ENCODE measurements at regions not wholly inside any gene's neighbourhood (a gene's known extent, or its start where the extent isn't known, plus 50 kb on each side); places are given as distances from the start of the nearest gene placed in this dataset.

DNA sequence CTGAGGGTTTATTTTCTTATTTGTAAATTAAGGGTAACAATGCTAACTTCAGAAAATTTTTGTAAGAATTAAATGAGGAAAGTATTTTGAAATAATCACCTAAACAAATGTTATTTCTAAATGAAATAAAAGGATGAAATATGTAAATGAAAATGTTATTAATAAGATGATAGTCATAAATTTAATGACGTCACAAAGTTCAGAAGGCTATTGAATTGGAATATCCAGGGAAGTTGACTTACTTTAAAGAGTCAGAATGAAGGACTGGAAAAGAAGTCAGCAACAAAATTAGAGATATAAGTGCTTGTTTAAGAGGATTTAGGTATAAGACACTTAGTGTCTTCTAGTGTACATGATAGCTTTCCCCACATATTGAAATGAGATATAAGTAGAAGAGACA is 732.6 kb upstream of the CDH7 start (continued):
- no peak for TF ChIP-seq ARNT (IDR thresholded peaks at IDR 0.05)
- TF ChIP-seq, protein P1, sequence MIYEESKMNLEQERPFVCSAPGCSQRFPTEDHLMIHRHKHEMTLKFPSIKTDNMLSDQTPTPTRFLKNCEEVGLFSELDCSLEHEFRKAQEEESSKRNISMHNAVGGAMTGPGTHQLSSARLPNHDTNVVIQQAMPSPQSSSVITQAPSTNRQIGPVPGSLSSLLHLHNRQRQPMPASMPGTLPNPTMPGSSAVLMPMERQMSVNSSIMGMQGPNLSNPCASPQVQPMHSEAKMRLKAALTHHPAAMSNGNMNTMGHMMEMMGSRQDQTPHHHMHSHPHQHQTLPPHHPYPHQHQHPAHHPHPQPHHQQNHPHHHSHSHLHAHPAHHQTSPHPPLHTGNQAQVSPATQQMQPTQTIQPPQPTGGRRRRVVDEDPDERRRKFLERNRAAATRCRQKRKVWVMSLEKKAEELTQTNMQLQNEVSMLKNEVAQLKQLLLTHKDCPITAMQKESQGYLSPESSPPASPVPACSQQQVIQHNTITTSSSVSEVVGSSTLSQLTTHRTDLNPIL (CRISPR knock-in tag; IDR thresholded peaks at IDR 0.05), result no peak
- TF ChIP-seq EHMT2 (IDR thresholded peaks at IDR 0.05), result no peak
- TF ChIP-seq ZNF324 (CRISPR knock-in tag; IDR thresholded peaks at IDR 0.05), result no peak
- TF ChIP-seq SMAD2 (IDR thresholded peaks at IDR 0.05; ENCODE audit: low read depth, low read length), result no peak

DNA sequence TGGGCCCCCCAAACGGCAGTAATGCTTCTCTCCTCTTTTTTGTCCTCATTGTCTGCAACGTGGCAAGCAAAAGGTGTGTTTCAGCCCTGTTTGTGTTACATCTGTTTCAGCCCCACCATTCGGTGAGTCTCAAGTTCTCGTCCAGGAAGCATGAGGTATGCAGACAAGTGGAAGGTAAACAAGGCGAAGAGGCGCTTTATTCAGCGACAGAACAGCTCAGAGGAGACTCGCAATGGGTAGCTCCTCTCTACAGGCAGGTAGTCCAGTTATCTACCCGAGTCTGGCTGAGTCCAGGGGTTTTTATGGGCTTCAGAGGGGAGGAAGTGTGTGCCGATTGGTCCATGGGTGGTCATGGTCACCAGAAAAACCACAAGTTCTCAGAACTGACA is 733.4 kb upstream of the CDH7 start:
- no peak for DNase-seq (ENCODE audit: extremely low read depth in 1 of 4, low spot score in 3 of 4)
- POLR2A ChIA-PET, result no interaction called here
- Histone ChIP-seq H2AFZ (ENCODE audit: low read depth, low read length) (no peak overlapping the region), H3K4me1 (replicated peaks in 1 of 2; ENCODE audit: control insufficient read depth in 2 of 2, insufficient read depth in 2 of 2, low read length in 2 of 2) (no peaks in the 10 kb centered on the region), H3K36me3 (ENCODE audit: control insufficient read depth, insufficient read depth, low read length) (no peaks in the 10 kb centered on the region), H4K20me1 (replicated peaks; ENCODE audit: control insufficient read depth, insufficient read depth, low read length) (no peaks in the 10 kb centered on the region), H3K9me3 (replicated peaks; ENCODE audit: control insufficient read depth, insufficient read depth, low read depth, low read length) (no peaks in the 10 kb centered on the region), H3K9me1 (ENCODE audit: control insufficient read depth, insufficient read depth, low read length) (no peaks in the 10 kb centered on the region), H3K27me3 (ENCODE audit: control insufficient read depth in 2 of 2, insufficient read depth in 2 of 2, low read length in 2 of 2) (no peaks in the 10 kb centered on the region), H3K4me3 (no peak overlapping the region), H3K4me2 (ENCODE audit: insufficient read depth, low read length) (no peak overlapping the region), H3K79me2 (ENCODE audit: control insufficient read depth, insufficient read depth, low read length) (no peaks in the 10 kb centered on the region), H3K27ac (ENCODE audit: extremely low read depth, low read depth, low read length) (no peak overlapping the region), H3K9ac (ENCODE audit: insufficient read depth in 1 of 2, low read depth in 2 of 2, low read length in 2 of 2) (no peak overlapping the region)
- CTCF ChIA-PET (ENCODE audit: low intra/inter-chr PET ratio), result no interaction called here
- no TSS peak for BruUV-seq (replicated peaks)
- WGBS (ENCODE audit: insufficient coverage, low coverage, missing lambda C conversion rate), result 0% methylated on average over 8 of the region's 10 CpGs
- FAIRE-seq, result no peak
- in situ Hi-C loops (cut with MboI) (no loop called here), intact Hi-C loops (cut with micrococcal nuclease) (no loop called here)
- ATAC-seq, result no peak
- TF ChIP-seq ARID1B (IDR thresholded peaks at IDR 0.05), result no peak
- no peak for TF ChIP-seq ZNF707 (CRISPR knock-in tag; conservative IDR thresholded peaks at IDR 0.05)
- TF ChIP-seq, protein P2, sequence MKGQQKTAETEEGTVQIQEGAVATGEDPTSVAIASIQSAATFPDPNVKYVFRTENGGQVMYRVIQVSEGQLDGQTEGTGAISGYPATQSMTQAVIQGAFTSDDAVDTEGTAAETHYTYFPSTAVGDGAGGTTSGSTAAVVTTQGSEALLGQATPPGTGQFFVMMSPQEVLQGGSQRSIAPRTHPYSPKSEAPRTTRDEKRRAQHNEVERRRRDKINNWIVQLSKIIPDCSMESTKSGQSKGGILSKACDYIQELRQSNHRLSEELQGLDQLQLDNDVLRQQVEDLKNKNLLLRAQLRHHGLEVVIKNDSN (CRISPR knock-in tag; IDR thresholded peaks at IDR 0.05), result no peak
- TF ChIP-seq, protein P3, sequence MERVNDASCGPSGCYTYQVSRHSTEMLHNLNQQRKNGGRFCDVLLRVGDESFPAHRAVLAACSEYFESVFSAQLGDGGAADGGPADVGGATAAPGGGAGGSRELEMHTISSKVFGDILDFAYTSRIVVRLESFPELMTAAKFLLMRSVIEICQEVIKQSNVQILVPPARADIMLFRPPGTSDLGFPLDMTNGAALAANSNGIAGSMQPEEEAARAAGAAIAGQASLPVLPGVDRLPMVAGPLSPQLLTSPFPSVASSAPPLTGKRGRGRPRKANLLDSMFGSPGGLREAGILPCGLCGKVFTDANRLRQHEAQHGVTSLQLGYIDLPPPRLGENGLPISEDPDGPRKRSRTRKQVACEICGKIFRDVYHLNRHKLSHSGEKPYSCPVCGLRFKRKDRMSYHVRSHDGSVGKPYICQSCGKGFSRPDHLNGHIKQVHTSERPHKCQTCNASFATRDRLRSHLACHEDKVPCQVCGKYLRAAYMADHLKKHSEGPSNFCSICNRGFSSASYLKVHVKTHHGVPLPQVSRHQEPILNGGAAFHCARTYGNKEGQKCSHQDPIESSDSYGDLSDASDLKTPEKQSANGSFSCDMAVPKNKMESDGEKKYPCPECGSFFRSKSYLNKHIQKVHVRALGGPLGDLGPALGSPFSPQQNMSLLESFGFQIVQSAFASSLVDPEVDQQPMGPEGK (CRISPR knock-in tag; IDR thresholded peaks at IDR 0.05; ENCODE audit: borderline replicate concordance), result no peak
- no peak for TF ChIP-seq ZNF445 (CRISPR knock-in tag; IDR thresholded peaks at IDR 0.05; ENCODE audit: low read depth)
- no peak for TF ChIP-seq HMG20B (CRISPR knock-in tag; IDR thresholded peaks at IDR 0.05)
- TF ChIP-seq, protein P4, sequence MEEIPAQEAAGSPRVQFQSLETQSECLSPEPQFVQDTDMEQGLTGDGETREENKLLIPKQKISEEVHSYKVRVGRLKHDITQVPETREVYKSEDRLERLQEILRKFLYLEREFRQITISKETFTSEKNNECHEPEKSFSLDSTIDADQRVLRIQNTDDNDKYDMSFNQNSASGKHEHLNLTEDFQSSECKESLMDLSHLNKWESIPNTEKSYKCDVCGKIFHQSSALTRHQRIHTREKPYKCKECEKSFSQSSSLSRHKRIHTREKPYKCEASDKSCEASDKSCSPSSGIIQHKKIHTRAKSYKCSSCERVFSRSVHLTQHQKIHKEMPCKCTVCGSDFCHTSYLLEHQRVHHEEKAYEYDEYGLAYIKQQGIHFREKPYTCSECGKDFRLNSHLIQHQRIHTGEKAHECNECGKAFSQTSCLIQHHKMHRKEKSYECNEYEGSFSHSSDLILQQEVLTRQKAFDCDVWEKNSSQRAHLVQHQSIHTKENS (CRISPR knock-in tag; IDR thresholded peaks at IDR 0.05), result no peak
- TF ChIP-seq SRSF3 (IDR thresholded peaks at IDR 0.05; ENCODE audit: insufficient read depth, low read length), result no peak
- no peak for TF ChIP-seq SUPT5H (IDR thresholded peaks at IDR 0.05)
- no peak for TF ChIP-seq ZNF311 (CRISPR knock-in tag; IDR thresholded peaks at IDR 0.05)
- TF ChIP-seq, protein P5, sequence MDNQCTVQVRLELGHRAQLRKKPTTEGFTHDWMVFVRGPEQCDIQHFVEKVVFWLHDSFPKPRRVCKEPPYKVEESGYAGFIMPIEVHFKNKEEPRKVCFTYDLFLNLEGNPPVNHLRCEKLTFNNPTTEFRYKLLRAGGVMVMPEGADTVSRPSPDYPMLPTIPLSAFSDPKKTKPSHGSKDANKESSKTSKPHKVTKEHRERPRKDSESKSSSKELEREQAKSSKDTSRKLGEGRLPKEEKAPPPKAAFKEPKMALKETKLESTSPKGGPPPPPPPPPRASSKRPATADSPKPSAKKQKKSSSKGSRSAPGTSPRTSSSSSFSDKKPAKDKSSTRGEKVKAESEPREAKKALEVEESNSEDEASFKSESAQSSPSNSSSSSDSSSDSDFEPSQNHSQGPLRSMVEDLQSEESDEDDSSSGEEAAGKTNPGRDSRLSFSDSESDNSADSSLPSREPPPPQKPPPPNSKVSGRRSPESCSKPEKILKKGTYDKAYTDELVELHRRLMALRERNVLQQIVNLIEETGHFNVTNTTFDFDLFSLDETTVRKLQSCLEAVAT (IDR thresholded peaks at IDR 0.05), result no peak
- TF ChIP-seq EGR1 (conservative IDR thresholded peaks at IDR 0.05), result no peak
- TF ChIP-seq NUFIP1 (IDR thresholded peaks at IDR 0.05; ENCODE audit: partially characterized antibody), result no peak

Data from K562 (cell line).